GM18873 (cell line): ENCODE measurements at regions not wholly inside any gene's neighbourhood (a gene's known extent, or its start where the extent isn't known, plus 50 kb on each side); places are given as distances from the start of the nearest gene placed in this dataset.
"Not testable (repeated sequence)": the region's sequence is repeated elsewhere in the genome, so short reads cannot be mapped to it uniquely, and the experiment has no call there.

ENCODE experiments used
- ATAC-seq: cut with Tn5 transposase; IDR thresholded peaks from one replicate; pipeline ENCODE4 v1.9.1; 2021; ENCODE audit warnings: mild to moderate bottlenecking, moderate library complexity, moderate number of reproducible peaks; ENCODE audit not compliant: unreplicated experiment, low FRiP score

- ATAC-seq, result not testable (repeated sequence)
Observed at GRCh38 chr9:40910995-40911394, 217.5 kb downstream of the FOXD4L6 start.

GRCh38 chr9:40909821-40910220 lies 218.7 kb downstream of the FOXD4L6 start:
- no peak for ATAC-seq

- ATAC-seq, result not testable (repeated sequence)
Observed at GRCh38 chr9:40909111-40909510, 219.4 kb downstream of the FOXD4L6 start.

GRCh38 chr9:40907657-40908624 lies 220.5 kb downstream of the FOXD4L6 start:
- ATAC-seq, result no peak

- ATAC-seq, result not testable (repeated sequence)
Observed at GRCh38 chr9:40906879-40907278, 221.6 kb downstream of the FOXD4L6 start.

- not testable (repeated sequence) for ATAC-seq
Observed at GRCh38 chr9:40892315-40892714, 236.2 kb downstream of the FOXD4L6 start.

GRCh38 chr9:40885858-40886257 lies 242.6 kb downstream of the FOXD4L6 start:
- not testable (repeated sequence) for ATAC-seq

GRCh38 chr9:40884902-40885490 lies 243.5 kb downstream of the FOXD4L6 start:
- not testable (repeated sequence) for ATAC-seq

- no peak for ATAC-seq
Observed at GRCh38 chr9:40884072-40884901, 244.2 kb downstream of the FOXD4L6 start.

GRCh38 chr9:40883423-40884071 lies 244.9 kb downstream of the FOXD4L6 start:
- ATAC-seq, result not testable (repeated sequence)

GRCh38 chr9:40873753-40874295 lies 254.7 kb downstream of the FOXD4L6 start:
- ATAC-seq, result not testable (repeated sequence)

- not testable (repeated sequence) for ATAC-seq
Observed at GRCh38 chr9:40868437-40868836, 260.0 kb downstream of the FOXD4L6 start.
